ENCODE measurements at regions not wholly inside any gene's neighbourhood (a gene's known extent, or its start where the extent isn't known, plus 50 kb on each side); places are given as distances from the start of the nearest gene placed in this dataset.
A peak's percentile ranks its signal among the peaks of the same experiment; 100 is the strongest.

GRCh38 chr17:77371888-77372443, 231.2 kb downstream of the SEC14L1 start:
- ATAC-seq (ENCODE audit: low read depth) (0 out of 3 replicates have a peak, but pooled peaks have one; percentile 4), DNase-seq (ENCODE audit: low spot score) (no peak)
- peak overlapping the region; percentile 25 for H3K27ac ChIP-seq (ENCODE audit: poor library complexity, severe bottlenecking)
- H3K27me3 ChIP-seq (ENCODE audit: insufficient read depth, poor library complexity, severe bottlenecking), result no peaks in the 10 kb centered on the region
- H3K36me3 ChIP-seq (ENCODE audit: low read depth), result 0 out of 2 replicates have a peak, but pooled peaks cover 9% of the 10 kb centered on the region
- no peaks in the 10 kb centered on the region for H3K9me3 ChIP-seq (ENCODE audit: severe bottlenecking)
- H3K4me3 ChIP-seq (ENCODE audit: severe bottlenecking), result no peak overlapping the region
- TF ChIP-seq, protein P1, sequence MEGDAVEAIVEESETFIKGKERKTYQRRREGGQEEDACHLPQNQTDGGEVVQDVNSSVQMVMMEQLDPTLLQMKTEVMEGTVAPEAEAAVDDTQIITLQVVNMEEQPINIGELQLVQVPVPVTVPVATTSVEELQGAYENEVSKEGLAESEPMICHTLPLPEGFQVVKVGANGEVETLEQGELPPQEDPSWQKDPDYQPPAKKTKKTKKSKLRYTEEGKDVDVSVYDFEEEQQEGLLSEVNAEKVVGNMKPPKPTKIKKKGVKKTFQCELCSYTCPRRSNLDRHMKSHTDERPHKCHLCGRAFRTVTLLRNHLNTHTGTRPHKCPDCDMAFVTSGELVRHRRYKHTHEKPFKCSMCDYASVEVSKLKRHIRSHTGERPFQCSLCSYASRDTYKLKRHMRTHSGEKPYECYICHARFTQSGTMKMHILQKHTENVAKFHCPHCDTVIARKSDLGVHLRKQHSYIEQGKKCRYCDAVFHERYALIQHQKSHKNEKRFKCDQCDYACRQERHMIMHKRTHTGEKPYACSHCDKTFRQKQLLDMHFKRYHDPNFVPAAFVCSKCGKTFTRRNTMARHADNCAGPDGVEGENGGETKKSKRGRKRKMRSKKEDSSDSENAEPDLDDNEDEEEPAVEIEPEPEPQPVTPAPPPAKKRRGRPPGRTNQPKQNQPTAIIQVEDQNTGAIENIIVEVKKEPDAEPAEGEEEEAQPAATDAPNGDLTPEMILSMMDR (IDR thresholded peaks at IDR 0.05; ENCODE audit: poor library complexity, severe bottlenecking), result no peak
- H3K4me1 ChIP-seq (ENCODE audit: insufficient read depth, poor library complexity, severe bottlenecking), result peaks cover 40% of the 10 kb centered on the region

GRCh38 chr17:77372444-77373298, 231.9 kb downstream of the SEC14L1 start:
- ATAC-seq (ENCODE audit: low read depth), result peak; percentile 61
- 0 out of 2 replicates have a peak, but pooled peaks cover 6% of the 10 kb centered on the region for H3K36me3 ChIP-seq (ENCODE audit: low read depth)
- TF ChIP-seq, protein P1 (IDR thresholded peaks at IDR 0.05; ENCODE audit: poor library complexity, severe bottlenecking), result no peak
- peaks cover 40% of the 10 kb centered on the region for H3K4me1 ChIP-seq (ENCODE audit: insufficient read depth, poor library complexity, severe bottlenecking)
- H3K9me3 ChIP-seq (ENCODE audit: severe bottlenecking), result no peaks in the 10 kb centered on the region
- H3K4me3 ChIP-seq (ENCODE audit: severe bottlenecking), result no peak overlapping the region
- H3K27me3 ChIP-seq (ENCODE audit: insufficient read depth, poor library complexity, severe bottlenecking), result no peaks in the 10 kb centered on the region
- DNase-seq (ENCODE audit: low spot score), result no peak
- peak overlapping the region; percentile 25 for H3K27ac ChIP-seq (ENCODE audit: poor library complexity, severe bottlenecking)

DNA sequence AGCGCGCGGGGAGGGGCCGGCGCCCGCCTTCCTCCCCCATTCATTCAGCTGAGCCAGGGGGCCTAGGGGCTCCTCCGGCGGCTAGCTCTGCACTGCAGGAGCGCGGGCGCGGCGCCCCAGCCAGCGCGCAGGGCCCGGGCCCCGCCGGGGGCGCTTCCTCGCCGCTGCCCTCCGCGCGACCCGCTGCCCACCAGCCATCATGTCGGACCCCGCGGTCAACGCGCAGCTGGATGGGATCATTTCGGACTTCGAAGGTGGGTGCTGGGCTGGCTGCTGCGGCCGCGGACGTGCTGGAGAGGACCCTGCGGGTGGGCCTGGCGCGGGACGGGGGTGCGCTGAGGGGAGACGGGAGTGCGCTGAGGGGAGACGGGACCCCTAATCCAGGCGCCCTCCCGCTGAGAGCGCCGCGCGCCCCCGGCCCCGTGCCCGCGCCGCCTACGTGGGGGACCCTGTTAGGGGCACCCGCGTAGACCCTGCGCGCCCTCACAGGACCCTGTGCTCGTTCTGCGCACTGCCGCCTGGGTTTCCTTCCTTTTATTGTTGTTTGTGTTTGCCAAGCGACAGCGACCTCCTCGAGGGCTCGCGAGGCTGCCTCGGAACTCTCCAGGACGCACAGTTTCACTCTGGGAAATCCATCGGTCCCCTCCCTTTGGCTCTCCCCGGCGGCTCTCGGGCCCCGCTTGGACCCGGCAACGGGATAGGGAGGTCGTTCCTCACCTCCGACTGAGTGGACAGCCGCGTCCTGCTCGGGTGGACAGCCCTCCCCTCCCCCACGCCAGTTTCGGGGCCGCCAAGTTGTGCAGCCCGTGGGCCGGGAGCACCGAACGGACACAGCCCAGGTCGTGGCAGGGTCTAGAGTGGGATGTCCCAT, 232.8 kb downstream of the SEC14L1 start:
- Histone ChIP-seq H3K9me3 (ENCODE audit: severe bottlenecking) (no peaks in the 10 kb centered on the region), H3K4me3 (ENCODE audit: severe bottlenecking) (no peak overlapping the region), H3K4me1 (ENCODE audit: insufficient read depth, poor library complexity, severe bottlenecking) (peaks cover 36% of the 10 kb centered on the region), H3K27ac (ENCODE audit: poor library complexity, severe bottlenecking) (peak overlapping the region; percentile 25), H3K27me3 (ENCODE audit: insufficient read depth, poor library complexity, severe bottlenecking) (no peaks in the 10 kb centered on the region), H3K36me3 (ENCODE audit: low read depth) (0 out of 2 replicates have a peak, but pooled peaks cover 4% of the 10 kb centered on the region)
- ATAC-seq (ENCODE audit: low read depth) (no peak), DNase-seq (ENCODE audit: low spot score) (no peak)
- TF ChIP-seq, protein P1 (IDR thresholded peaks at IDR 0.05; ENCODE audit: poor library complexity, severe bottlenecking), result no peak

DNA sequence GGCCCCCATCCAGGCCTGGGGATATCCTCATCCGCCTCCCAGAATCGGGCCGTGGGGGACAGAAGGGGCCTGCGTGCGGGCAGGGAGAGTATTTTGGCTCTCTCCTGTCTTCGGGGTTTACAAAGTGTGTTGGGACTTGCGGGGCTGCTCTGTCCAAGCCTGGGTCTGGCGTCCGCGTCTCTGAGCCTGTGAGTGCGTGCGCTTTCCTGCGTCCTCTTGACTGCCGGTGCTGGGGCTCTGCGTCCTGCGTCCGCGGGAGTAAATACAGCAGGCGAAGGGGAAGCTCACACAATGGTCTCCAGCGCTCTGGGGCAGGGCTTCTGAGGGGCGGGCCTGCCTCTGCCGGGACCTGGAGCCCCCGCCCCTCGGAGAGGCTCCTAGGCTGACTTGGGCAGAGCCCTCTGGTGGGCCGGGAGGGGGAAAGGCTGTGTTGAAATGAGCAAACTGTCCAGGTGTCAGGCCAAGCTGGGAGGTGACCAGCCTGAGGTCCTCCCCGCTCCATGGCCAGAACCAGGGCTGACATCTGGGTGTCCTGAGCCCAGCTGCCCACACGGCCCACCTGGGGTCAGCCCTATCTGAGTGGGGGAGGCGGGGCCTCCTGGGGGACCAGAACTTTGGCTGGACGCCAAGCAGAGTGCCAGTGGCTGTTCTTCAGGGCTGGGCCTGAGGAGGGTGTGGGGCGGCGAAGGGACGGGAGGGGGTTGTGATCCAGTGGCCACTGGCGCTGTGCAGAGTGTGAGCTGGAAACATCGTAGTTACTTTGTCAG, 233.6 kb downstream of the SEC14L1 start:
- peaks cover 30% of the 10 kb centered on the region for H3K4me1 ChIP-seq (ENCODE audit: insufficient read depth, poor library complexity, severe bottlenecking)

More for the DNA sequence above, 233.6 kb downstream of the SEC14L1 start:
- TF ChIP-seq, protein P1 (IDR thresholded peaks at IDR 0.05; ENCODE audit: poor library complexity, severe bottlenecking), result no peak
- no peak overlapping the region for H3K27ac ChIP-seq (ENCODE audit: poor library complexity, severe bottlenecking)
- no peak for ATAC-seq (ENCODE audit: low read depth)
- no peak overlapping the region for H3K4me3 ChIP-seq (ENCODE audit: severe bottlenecking)
- no peak for DNase-seq (ENCODE audit: low spot score)
- H3K36me3 ChIP-seq (ENCODE audit: low read depth), result no peaks in the 10 kb centered on the region
- H3K27me3 ChIP-seq (ENCODE audit: insufficient read depth, poor library complexity, severe bottlenecking), result no peaks in the 10 kb centered on the region
- no peaks in the 10 kb centered on the region for H3K9me3 ChIP-seq (ENCODE audit: severe bottlenecking)

All from RWPE2 (cell line).